ENCODE measurements at regions not wholly inside any gene's neighbourhood (a gene's known extent, or its start where the extent isn't known, plus 50 kb on each side); places are given as distances from the start of the nearest gene placed in this dataset.

DNA sequence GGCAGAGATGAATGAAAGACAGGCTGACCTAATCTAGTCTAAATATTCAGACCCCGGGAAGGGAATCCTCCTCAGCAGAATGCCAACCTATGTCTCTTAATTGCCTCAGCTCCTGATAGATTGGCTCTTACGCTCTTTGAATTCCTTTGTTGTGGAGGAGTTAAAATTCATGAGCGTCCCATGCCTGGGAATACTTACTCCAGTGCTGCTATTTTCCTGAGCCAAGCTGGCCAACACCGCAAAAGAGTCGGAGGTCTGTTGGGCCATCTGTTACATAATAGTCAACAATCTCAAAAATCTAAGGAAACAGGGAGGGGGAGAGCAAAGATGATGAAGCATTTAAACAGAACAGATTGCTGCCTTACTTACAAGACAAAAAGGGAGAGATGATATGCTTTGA, 182.8 kb downstream of the ASCL1 start:
- no peak overlapping the region for H2BK15ac ChIP-seq (ENCODE audit: low read length)
- H3K4me2 ChIP-seq (ENCODE audit: insufficient read depth in 1 of 2, low read depth in 2 of 2, low read length in 2 of 2): no peak overlapping the region
- no peak overlapping the region for H2BK120ac ChIP-seq (replicated peaks; ENCODE audit: low read depth, low read length)
- no peak overlapping the region for H4K8ac ChIP-seq (ENCODE audit: extremely low read depth, insufficient read depth, low read length)
- H3K4me1 ChIP-seq (replicated peaks in 1 of 4; ENCODE audit: control insufficient read depth in 3 of 4, insufficient read depth in 4 of 4, low read length in 3 of 4): peaks cover 0 to 3% (median 0%) of the 10 kb centered on the region in 4 experiments; a peak in 3 of 7 replicates
- H2AK5ac ChIP-seq (ENCODE audit: low read depth, low read length): no peak overlapping the region; the same call in 1 of the 2 replicates
- H3K14ac ChIP-seq (ENCODE audit: insufficient read length): no peak overlapping the region
- H4K91ac ChIP-seq (replicated peaks; ENCODE audit: insufficient read length, low read length): no peak overlapping the region
- no peak overlapping the region for H2BK5ac ChIP-seq (ENCODE audit: low read depth, low read length)
- FAIRE-seq (no peak), DNase-seq (ENCODE audit: low read depth in 1 of 2, low spot score in 2 of 2) (no peak)
- no peaks in the 10 kb centered on the region for H3K79me1 ChIP-seq (ENCODE audit: low read depth, low read length)
- no peak overlapping the region for H2AFZ ChIP-seq (ENCODE audit: low read length)
- no peak overlapping the region for H3K4me3 ChIP-seq (ENCODE audit: extremely low read depth in 1 of 4, insufficient read depth in 2 of 4, low read depth in 3 of 4, low read length in 4 of 4)
- 0 out of 2 replicates have a peak overlapping the region, but pooled peaks have one; percentile 35 for H2BK12ac ChIP-seq (ENCODE audit: low read depth, low read length)
- H4K5ac ChIP-seq (ENCODE audit: insufficient read length, low read depth, low read length): no peak overlapping the region
- WGBS, 2 experiments (ENCODE audit: extremely low coverage in 1 of 2, insufficient coverage in 1 of 2, insufficient read length in 1 of 2, insufficient replicate concordance in 2 of 2, low coverage in 1 of 2, low lambda C conversion rate in 2 of 2, missing lambda C conversion rate in 1 of 2): 85% methylated on average over 5 of the region's 5 CpGs; no CpG with 5 or more reads in 1 of the 2 experiments
- H3K27ac ChIP-seq (ENCODE audit: low read depth, low read length): no peak overlapping the region
- no peaks in the 10 kb centered on the region for H3K79me2 ChIP-seq (ENCODE audit: control insufficient read depth in 1 of 2, insufficient read depth in 2 of 2, low read length in 2 of 2)
- H3K23ac ChIP-seq (ENCODE audit: insufficient read length): no peak overlapping the region
- H3K36me3 ChIP-seq (ENCODE audit: control insufficient read depth in 2 of 4, insufficient read depth in 4 of 4, low read length in 3 of 4): no peaks in the 10 kb centered on the region
- no peak for TF ChIP-seq SRF (IDR thresholded peaks at IDR 0.05; ENCODE audit: low read depth, low read length)
- TF ChIP-seq CEBPB (IDR thresholded peaks at IDR 0.05; ENCODE audit: low read depth, low read length): no peak
- no peak for TF ChIP-seq SP1 (IDR thresholded peaks at IDR 0.05; ENCODE audit: low read depth, low read length)
- no peak for TF ChIP-seq RNF2 (IDR thresholded peaks at IDR 0.05; ENCODE audit: borderline replicate concordance, low read depth, low read length, missing control alignments, poor library complexity, severe bottlenecking)
- no peak for TF ChIP-seq TBP (IDR thresholded peaks at IDR 0.05; ENCODE audit: low read depth, low read length)
- no peaks in the 10 kb centered on the region for H3K27me3 ChIP-seq (replicated peaks in 1 of 4; ENCODE audit: control insufficient read depth in 3 of 4, extremely low read depth in 1 of 4, insufficient read depth in 3 of 4, low read length in 3 of 4)
- POLR2A ChIA-PET (ENCODE audit: partially characterized antibody): no interaction called here
- H3K23me2 ChIP-seq (ENCODE audit: low read depth, low read length): no peaks in the 10 kb centered on the region
- H3K9me3 ChIP-seq (ENCODE audit: insufficient read depth in 2 of 2, low read depth in 1 of 2, low read length in 1 of 2): no peaks in the 10 kb centered on the region
- no peak overlapping the region for H3K9ac ChIP-seq (replicated peaks in 1 of 4; ENCODE audit: extremely low read depth in 1 of 4, low read depth in 3 of 4, low read length in 3 of 4)
- CTCF ChIA-PET (ENCODE audit: partially characterized antibody): interaction anchor here (0.9 to 2.4 kb wide), 5 partner anchors 11 to 492 kb away, joined by 3 to 5 read pairs (median 3); no protein-coding TSS in a partner anchor
- H3K18ac ChIP-seq (ENCODE audit: extremely low read depth, low read length): no peak overlapping the region
- no peaks in the 10 kb centered on the region for H4K20me1 ChIP-seq (replicated peaks in 1 of 2; ENCODE audit: control insufficient read depth in 1 of 2, insufficient read depth in 2 of 2, low read length in 2 of 2)
- H2BK20ac ChIP-seq (ENCODE audit: low read length): no peak overlapping the region
- H3K56ac ChIP-seq (replicated peaks; ENCODE audit: insufficient read length, low read depth, low read length): no peak overlapping the region
- H3K4ac ChIP-seq (replicated peaks; ENCODE audit: insufficient read length, low read depth, low read length): no peak overlapping the region
